DND-41 (cell line): ENCODE measurements at regions not wholly inside any gene's neighbourhood (a gene's known extent, or its start where the extent isn't known, plus 50 kb on each side); places are given as distances from the start of the nearest gene placed in this dataset.

Source experiments
- ATAC-seq: fragments of 200-7000 bp; cut with Tn5 transposase; 3 replicates; pipeline ENCODE4 v1.9.1; 2021; ENCODE audit warnings: low read depth; ENCODE audit not compliant: insufficient read depth
- DNase-seq: peaks from one replicate; pipeline ENCODE4 v3.0.0-alpha.2; 2020
- H2AFZ ChIP-seq: 2 replicates; pipeline ENCODE4 v1.6.0; 2012; ENCODE audit warnings: low read depth, low read length
- H3K27ac ChIP-seq: 2 replicates; pipeline ENCODE4 v1.5.1; 2012; ENCODE audit warnings: low read length, inconsistent platforms
- H3K27me3 ChIP-seq: fragments of 200-600 bp; sonication (generic); 2 replicates; pipeline ENCODE4 v1.6.0; 2012; ENCODE audit warnings: low read length, mild to moderate bottlenecking, inconsistent platforms; ENCODE audit not compliant: insufficient read depth, poor library complexity
- H3K36me3 ChIP-seq: 2 replicates; pipeline ENCODE4 v1.5.1; 2012; ENCODE audit warnings: low read length, inconsistent platforms; ENCODE audit not compliant: insufficient read depth
- H3K4me1 ChIP-seq: 2 replicates; pipeline ENCODE4 v1.5.1; 2012; ENCODE audit warnings: mild to moderate bottlenecking, low read length; ENCODE audit not compliant: insufficient read depth
- H3K4me2 ChIP-seq: 2 replicates; pipeline ENCODE4 v1.6.0; 2012; ENCODE audit warnings: mild to moderate bottlenecking, moderate library complexity, low read length, inconsistent platforms; ENCODE audit not compliant: insufficient read depth
- H3K4me3 ChIP-seq, 2 experiments: fragments of 200-600 bp in 1 of 2; shearing (Covaris generic) in 1 of 2; 2 replicates each; pipeline ENCODE4 v1.5.1; 2012 to 2016; ENCODE audit warnings: inconsistent platforms in 2 of 2, low read length in 2 of 2, mild to moderate bottlenecking in 2 of 2, low read depth in 1 of 2, moderate library complexity in 1 of 2
- H3K79me2 ChIP-seq: 2 replicates; pipeline ENCODE4 v1.6.0; 2012; ENCODE audit warnings: low read length, inconsistent platforms; ENCODE audit not compliant: insufficient read depth
- H3K9ac ChIP-seq: 2 replicates; pipeline ENCODE4 v1.6.0; 2012; ENCODE audit warnings: low read depth, mild to moderate bottlenecking, inconsistent platforms, low read length, moderate library complexity
- H3K9me3 ChIP-seq: 2 replicates; pipeline ENCODE4 v1.5.1; 2012; ENCODE audit warnings: low read length, moderate library complexity, mild to moderate bottlenecking, inconsistent platforms; ENCODE audit not compliant: insufficient read depth, severe bottlenecking
- H4K20me1 ChIP-seq: 2 replicates; pipeline ENCODE4 v1.6.0; 2012; ENCODE audit warnings: low read length; ENCODE audit not compliant: insufficient read depth
- EZH2 ChIP-seq: IDR thresholded peaks from 3 replicates; pipeline ENCODE4 v1.6.1; 2012; ENCODE audit warnings: borderline replicate concordance, low read depth, mild to moderate bottlenecking, moderate library complexity, low read length, inconsistent platforms; ENCODE audit not compliant: severe bottlenecking
- TF ChIP-seq, protein P1 (sequence below): IDR thresholded peaks from 2 replicates; pipeline ENCODE4 v1.5.1; 2012; ENCODE audit warnings: borderline replicate concordance, low read length, moderate library complexity, mild to moderate bottlenecking; ENCODE audit not compliant: poor library complexity, severe bottlenecking; ENCODE audit errors: extremely low read depth

GRCh38 chr16:51635181-51635580 is 484.1 kb upstream of the SALL1 start:
- Histone ChIP-seq H3K27ac (no peak overlapping the region), H3K79me2 (no peaks in the 10 kb centered on the region), H3K4me2 (no peak overlapping the region), H4K20me1 (no peaks in the 10 kb centered on the region), H3K4me3 (no peak overlapping the region), H3K4me1 (no peaks in the 10 kb centered on the region), H3K9me3 (no peaks in the 10 kb centered on the region), H3K36me3 (no peaks in the 10 kb centered on the region), H2AFZ (no peak overlapping the region), H3K27me3 (no peaks in the 10 kb centered on the region), H3K9ac (no peak overlapping the region)
- no peak for TF ChIP-seq EZH2
- TF ChIP-seq, protein P1, sequence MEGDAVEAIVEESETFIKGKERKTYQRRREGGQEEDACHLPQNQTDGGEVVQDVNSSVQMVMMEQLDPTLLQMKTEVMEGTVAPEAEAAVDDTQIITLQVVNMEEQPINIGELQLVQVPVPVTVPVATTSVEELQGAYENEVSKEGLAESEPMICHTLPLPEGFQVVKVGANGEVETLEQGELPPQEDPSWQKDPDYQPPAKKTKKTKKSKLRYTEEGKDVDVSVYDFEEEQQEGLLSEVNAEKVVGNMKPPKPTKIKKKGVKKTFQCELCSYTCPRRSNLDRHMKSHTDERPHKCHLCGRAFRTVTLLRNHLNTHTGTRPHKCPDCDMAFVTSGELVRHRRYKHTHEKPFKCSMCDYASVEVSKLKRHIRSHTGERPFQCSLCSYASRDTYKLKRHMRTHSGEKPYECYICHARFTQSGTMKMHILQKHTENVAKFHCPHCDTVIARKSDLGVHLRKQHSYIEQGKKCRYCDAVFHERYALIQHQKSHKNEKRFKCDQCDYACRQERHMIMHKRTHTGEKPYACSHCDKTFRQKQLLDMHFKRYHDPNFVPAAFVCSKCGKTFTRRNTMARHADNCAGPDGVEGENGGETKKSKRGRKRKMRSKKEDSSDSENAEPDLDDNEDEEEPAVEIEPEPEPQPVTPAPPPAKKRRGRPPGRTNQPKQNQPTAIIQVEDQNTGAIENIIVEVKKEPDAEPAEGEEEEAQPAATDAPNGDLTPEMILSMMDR, result no peak
- DNase-seq (no peak), ATAC-seq (no peak)

GRCh38 chr16:51630076-51630475 is 479.0 kb upstream of the SALL1 start:
- no peak overlapping the region for H3K4me3 ChIP-seq
- no peak overlapping the region for H3K9ac ChIP-seq
- DNase-seq (no peak), ATAC-seq (no peak)
- no peak overlapping the region for H3K4me2 ChIP-seq
- H3K4me1 ChIP-seq, result no peaks in the 10 kb centered on the region
- no peak overlapping the region for H3K27ac ChIP-seq
- no peaks in the 10 kb centered on the region for H3K79me2 ChIP-seq
- H3K27me3 ChIP-seq, result no peaks in the 10 kb centered on the region
- H3K36me3 ChIP-seq, result no peaks in the 10 kb centered on the region
- no peaks in the 10 kb centered on the region for H3K9me3 ChIP-seq
- H4K20me1 ChIP-seq, result no peaks in the 10 kb centered on the region
- TF ChIP-seq, protein P1, result no peak
- TF ChIP-seq EZH2, result no peak
- H2AFZ ChIP-seq, result no peak overlapping the region

- Histone ChIP-seq H3K27me3 (no peaks in the 10 kb centered on the region), H3K79me2 (no peaks in the 10 kb centered on the region), H3K27ac (no peak overlapping the region), H3K9me3 (no peaks in the 10 kb centered on the region), H4K20me1 (no peaks in the 10 kb centered on the region), H3K36me3 (no peaks in the 10 kb centered on the region), H2AFZ (no peak overlapping the region), H3K9ac (no peak overlapping the region), H3K4me1 (no peaks in the 10 kb centered on the region), H3K4me3 (no peak overlapping the region), H3K4me2 (no peak overlapping the region)
- TF ChIP-seq, protein P1, result no peak
- no peak for TF ChIP-seq EZH2
- no peak for DNase-seq
- no peak for ATAC-seq
These were observed 478.5 kb upstream of the SALL1 start for GRCh38 chr16:51629576-51629975.
